Left lung (tissue), 4 donors: ENCODE measurements at regions not wholly inside any gene's neighbourhood (a gene's known extent, or its start where the extent isn't known, plus 50 kb on each side); places are given as distances from the start of the nearest gene placed in this dataset.

Source experiments
- ATAC-seq: fragments of 200-7000 bp; cut with Tn5 transposase; one replicate; pipeline ENCODE4 v1.9.1; 2020; ENCODE audit warnings: moderate library complexity
- DNase-seq, 4 donors: peaks; one replicate each; pipeline ENCODE4 v3.0.0-alpha.2; 2013 to 2020
- H3K27ac ChIP-seq, 2 donors: fragments of 200-600 bp; sonication (generic) in 1 of 2; one replicate each; pipeline versions ENCODE4 v1.5.0 to v1.8.0; 2020 to 2021
- H3K27me3 ChIP-seq, 2 donors: fragments of 200-600 bp; sonication (generic) in 1 of 2; one replicate each; pipeline versions ENCODE4 v1.5.0 to v1.8.0; 2020 to 2021
- H3K36me3 ChIP-seq, 2 donors: fragments of 200-600 bp; sonication (generic) in 1 of 2; one replicate each; pipeline versions ENCODE4 v1.5.0 to v1.8.0; 2020 to 2021
- H3K4me1 ChIP-seq, 2 donors: fragments of 200-600 bp; one replicate each; pipeline ENCODE4 v1.8.0; 2021
- H3K4me3 ChIP-seq, 2 donors: fragments of 200-600 bp; sonication (generic) in 1 of 2; one replicate each; pipeline versions ENCODE4 v1.5.0 to v1.8.0; 2020 to 2021; ENCODE audit warnings: mild to moderate bottlenecking in 1 of 2
- H3K9me3 ChIP-seq, 2 donors: fragments of 200-600 bp; sonication (generic) in 1 of 2; one replicate each; pipeline versions ENCODE4 v1.5.0 to v1.8.0; 2020 to 2021
- intact Hi-C, 2 donors: fragments of 100-400 bp; cut with DNase I; formaldehyde crosslinking; loops; one replicate each; pipeline versions ENCODE4 v1.11.2 to v1.14.2; 2022
- TF ChIP-seq, protein P1 (sequence below), 2 donors: fragments of 200-600 bp; sonication (generic) in 1 of 2; IDR thresholded peaks; one replicate each; pipeline versions ENCODE4 v1.5.0 to v1.8.0; 2021; ENCODE audit warnings: antibody characterized with exemption in 2 of 2
- donor health status: DM: no; HTN: yes; CAD: no.
- donor health status: DM: no; HTN: no; CAD: no.

GRCh38 chr12:17084831-17085230, 478.9 kb upstream of the LMO3 start:
- H3K4me1 ChIP-seq, result no peaks in the 10 kb centered on the region
- intact Hi-C loops, result no loop called here
- ATAC-seq, result no peak
- H3K27ac ChIP-seq, result no peak overlapping the region
- H3K9me3 ChIP-seq, result peaks cover 0 to 31% of the 10 kb centered on the region in 2 donors
- DNase-seq, result no peak
- H3K4me3 ChIP-seq, result no peak overlapping the region
- no peaks in the 10 kb centered on the region for H3K27me3 ChIP-seq
- TF ChIP-seq, protein P1, sequence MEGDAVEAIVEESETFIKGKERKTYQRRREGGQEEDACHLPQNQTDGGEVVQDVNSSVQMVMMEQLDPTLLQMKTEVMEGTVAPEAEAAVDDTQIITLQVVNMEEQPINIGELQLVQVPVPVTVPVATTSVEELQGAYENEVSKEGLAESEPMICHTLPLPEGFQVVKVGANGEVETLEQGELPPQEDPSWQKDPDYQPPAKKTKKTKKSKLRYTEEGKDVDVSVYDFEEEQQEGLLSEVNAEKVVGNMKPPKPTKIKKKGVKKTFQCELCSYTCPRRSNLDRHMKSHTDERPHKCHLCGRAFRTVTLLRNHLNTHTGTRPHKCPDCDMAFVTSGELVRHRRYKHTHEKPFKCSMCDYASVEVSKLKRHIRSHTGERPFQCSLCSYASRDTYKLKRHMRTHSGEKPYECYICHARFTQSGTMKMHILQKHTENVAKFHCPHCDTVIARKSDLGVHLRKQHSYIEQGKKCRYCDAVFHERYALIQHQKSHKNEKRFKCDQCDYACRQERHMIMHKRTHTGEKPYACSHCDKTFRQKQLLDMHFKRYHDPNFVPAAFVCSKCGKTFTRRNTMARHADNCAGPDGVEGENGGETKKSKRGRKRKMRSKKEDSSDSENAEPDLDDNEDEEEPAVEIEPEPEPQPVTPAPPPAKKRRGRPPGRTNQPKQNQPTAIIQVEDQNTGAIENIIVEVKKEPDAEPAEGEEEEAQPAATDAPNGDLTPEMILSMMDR (IDR thresholded peaks at IDR 0.05), result no peak
- H3K36me3 ChIP-seq, result no peaks in the 10 kb centered on the region

- Histone ChIP-seq H3K27ac (no peak overlapping the region), H3K36me3 (no peaks in the 10 kb centered on the region), H3K27me3 (no peaks in the 10 kb centered on the region), H3K4me3 (no peak overlapping the region), H3K9me3 (peaks cover 0 to 15% of the 10 kb centered on the region in 2 donors), H3K4me1 (no peaks in the 10 kb centered on the region)
- ATAC-seq (no peak), DNase-seq (no peak)
- TF ChIP-seq, protein P1 (IDR thresholded peaks at IDR 0.05), result no peak
- intact Hi-C loops, result no loop called here
Observed at GRCh38 chr12:17079251-17079909, 473.4 kb upstream of the LMO3 start.

GRCh38 chr12:17077594-17077993, 471.6 kb upstream of the LMO3 start:
- Histone ChIP-seq H3K4me3 (no peak overlapping the region), H3K27ac (no peak overlapping the region), H3K4me1 (no peaks in the 10 kb centered on the region), H3K36me3 (no peaks in the 10 kb centered on the region), H3K9me3 (peaks cover 0 to 12% of the 10 kb centered on the region in 2 donors), H3K27me3 (no peaks in the 10 kb centered on the region)
- TF ChIP-seq, protein P1 (IDR thresholded peaks at IDR 0.05), result no peak
- DNase-seq (no peak), ATAC-seq (no peak)
- intact Hi-C loops, result no loop called here

DNA sequence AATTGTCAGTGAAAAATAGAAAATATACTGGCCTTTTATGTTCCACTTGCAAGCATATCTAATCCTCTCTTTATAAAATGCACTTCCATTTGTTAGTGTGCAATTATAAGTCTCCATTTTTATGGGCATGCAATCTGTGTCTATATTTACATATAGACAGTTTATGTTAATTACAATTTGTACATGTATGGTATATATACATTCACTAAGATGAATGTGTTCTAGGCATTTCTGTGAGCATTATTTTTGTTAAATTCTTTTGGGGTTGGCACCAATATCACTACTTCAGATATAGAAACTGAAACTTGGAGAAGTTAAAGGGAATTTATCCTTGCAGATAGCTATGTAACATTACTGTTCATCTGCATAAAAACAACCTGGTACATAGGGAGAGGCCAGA, 470.8 kb upstream of the LMO3 start:
- TF ChIP-seq, protein P1 (IDR thresholded peaks at IDR 0.05), result no peak
- no peaks in the 10 kb centered on the region for H3K4me1 ChIP-seq
- no peak overlapping the region for H3K27ac ChIP-seq
- no peak overlapping the region for H3K4me3 ChIP-seq
- no peaks in the 10 kb centered on the region for H3K27me3 ChIP-seq
- intact Hi-C loops, result no loop called here
- DNase-seq (no peak), ATAC-seq (peak; percentile 20)
- H3K9me3 ChIP-seq, result peaks cover 0 to 10% of the 10 kb centered on the region in 2 donors
- no peaks in the 10 kb centered on the region for H3K36me3 ChIP-seq

DNA sequence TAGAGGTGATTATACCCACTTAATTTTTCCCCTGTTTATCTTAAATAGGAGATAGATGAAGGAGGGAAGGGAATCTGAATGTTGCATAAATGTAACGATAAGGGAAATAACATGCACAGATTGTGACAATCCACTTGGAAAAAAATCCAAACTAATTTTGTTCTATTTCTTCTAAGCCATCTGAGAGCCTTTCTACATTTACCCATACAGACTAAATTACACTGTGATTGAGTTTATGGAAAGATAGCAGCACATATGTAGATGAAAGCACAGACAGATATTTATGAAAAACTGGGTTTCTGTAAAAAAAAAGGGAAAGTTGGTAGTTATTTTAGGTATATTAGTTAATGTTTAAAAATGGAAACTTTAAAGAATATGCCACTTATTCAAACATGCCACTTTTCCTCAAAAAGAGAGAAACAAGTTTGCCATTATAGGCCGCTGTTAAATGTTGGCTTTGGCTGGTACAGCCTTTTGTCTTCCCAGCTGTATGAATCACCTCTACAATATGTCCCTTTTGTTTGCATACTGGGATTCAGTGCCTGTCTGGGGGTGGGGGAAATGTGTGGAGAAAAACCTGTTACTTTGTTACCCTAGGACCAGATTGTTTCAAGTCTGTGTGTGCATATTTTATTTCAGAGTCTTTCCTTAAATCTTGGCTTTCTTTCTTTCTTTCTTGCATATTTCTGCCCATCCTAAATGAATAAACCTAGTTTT, 470.2 kb upstream of the LMO3 start:
- Histone ChIP-seq H3K4me3 (no peak overlapping the region), H3K27ac (no peak overlapping the region), H3K27me3 (no peaks in the 10 kb centered on the region), H3K36me3 (no peaks in the 10 kb centered on the region), H3K9me3 (peaks cover 0 to 9% of the 10 kb centered on the region in 2 donors), H3K4me1 (no peaks in the 10 kb centered on the region)
- intact Hi-C loops, result no loop called here
- ATAC-seq (peak; percentile 71), DNase-seq (no peak)
- TF ChIP-seq, protein P1 (IDR thresholded peaks at IDR 0.05), result no peak
